Endodermal cell (in vitro differentiated cells): ENCODE measurements at regions not wholly inside any gene's neighbourhood (a gene's known extent, or its start where the extent isn't known, plus 50 kb on each side); places are given as distances from the start of the nearest gene placed in this dataset.
"Not testable (repeated sequence)": the region's sequence is repeated elsewhere in the genome, so short reads cannot be mapped to it uniquely, and the experiment has no call there.

Experiments
- DNase-seq: peaks from one replicate; pipeline ENCODE4 v3.0.0-alpha.2; 2017
- H3K27ac ChIP-seq: 2 replicates; pipeline ENCODE4 v1.5.1; 2013; ENCODE audit warnings: mild to moderate bottlenecking, low read depth, low read length, moderate library complexity
- H3K27me3 ChIP-seq: 2 replicates; pipeline ENCODE4 v1.6.1; 2013; ENCODE audit warnings: mild to moderate bottlenecking, low read length, moderate library complexity; ENCODE audit not compliant: insufficient read depth, control insufficient read depth, poor library complexity, severe bottlenecking
- H3K36me3 ChIP-seq: 2 replicates; pipeline ENCODE4 v1.7.0; 2013; ENCODE audit warnings: mild to moderate bottlenecking, low read length, moderate library complexity; ENCODE audit not compliant: control insufficient read depth, insufficient read depth
- H3K4me1 ChIP-seq: one replicate; pipeline ENCODE4 v1.7.0; 2013; ENCODE audit warnings: low read length; ENCODE audit not compliant: control insufficient read depth, insufficient read depth
- H3K4me3 ChIP-seq: 2 replicates; pipeline ENCODE4 v1.5.1; 2013; ENCODE audit warnings: mild to moderate bottlenecking, low read length, moderate library complexity
- H3K9ac ChIP-seq: 2 replicates; pipeline ENCODE4 v1.6.1; 2013; ENCODE audit warnings: mild to moderate bottlenecking, low read length, moderate library complexity; ENCODE audit not compliant: poor library complexity, severe bottlenecking; ENCODE audit errors: extremely low read depth
- H3K9me3 ChIP-seq: 2 replicates; pipeline ENCODE4 v1.6.1; 2013; ENCODE audit warnings: mild to moderate bottlenecking, low read length, moderate library complexity; ENCODE audit not compliant: control insufficient read depth
- H3K27ac Mint-ChIP-seq: 2 replicates; pipeline ENCODE4 v1.8.0; 2020; ENCODE audit warnings: mixed read lengths
- H3K27me3 Mint-ChIP-seq: 2 replicates; pipeline ENCODE4 v1.8.0; 2021; ENCODE audit warnings: mild to moderate bottlenecking, mixed read lengths; ENCODE audit not compliant: insufficient read depth
- H3K36me3 Mint-ChIP-seq: 2 replicates; pipeline ENCODE4 v1.8.0; 2020; ENCODE audit warnings: low read depth, mixed read lengths
- H3K4me1 Mint-ChIP-seq: 2 replicates; pipeline ENCODE4 v1.8.0; 2020; ENCODE audit warnings: mixed read lengths
- H3K4me3 Mint-ChIP-seq: 2 replicates; pipeline ENCODE4 v1.8.0; 2020; ENCODE audit warnings: mild to moderate bottlenecking, moderate library complexity, mixed read lengths
- H3K9me3 Mint-ChIP-seq: 2 replicates; pipeline ENCODE4 v1.8.0; 2020; ENCODE audit warnings: mild to moderate bottlenecking, mixed read lengths
- CTCF ChIP-seq: fragments of 200-600 bp; sonication (generic); conservative IDR thresholded peaks from 2 replicates; pipeline ENCODE4 v1.5.0; 2021; ENCODE audit warnings: antibody characterized with exemption, mild to moderate bottlenecking
- WGBS, 2 experiments: methylation state at CpG; one replicate each; pipeline versions ENCODE4 v1.1.5 to v1.1.7; 2013; ENCODE audit warnings: missing lambda C conversion rate in 2 of 2, mixed read lengths in 1 of 2; ENCODE audit not compliant: insufficient coverage in 1 of 2, insufficient read length in 1 of 2; 5-methylcytosine and 5-hydroxymethylcytosine counted together

GRCh38 chr18:47701134-47701533, 229.3 kb downstream of the SMAD2 start:
- Histone ChIP-seq H3K4me1 (no peaks in the 10 kb centered on the region), H3K27me3 (peaks cover 10% of the 10 kb centered on the region), H3K27ac (no peak overlapping the region), H3K9me3 (no peaks in the 10 kb centered on the region), H3K4me3 (no peak overlapping the region), H3K9ac (no peak overlapping the region), H3K36me3 (no peaks in the 10 kb centered on the region)
- TF ChIP-seq CTCF = no peak
- H3K4me1 Mint-ChIP-seq = no peaks in the 10 kb centered on the region
- DNase-seq = no peak
- H3K27ac Mint-ChIP-seq = no peak overlapping the region
- 84 to 85% methylated on average over 6 of the region's 6 CpGs for WGBS, 2 experiments
- peaks cover 8% of the 10 kb centered on the region for H3K27me3 Mint-ChIP-seq
- H3K36me3 Mint-ChIP-seq = no peaks in the 10 kb centered on the region
- H3K9me3 Mint-ChIP-seq = no peaks in the 10 kb centered on the region
- H3K4me3 Mint-ChIP-seq = no peak overlapping the region

- peaks cover 10% of the 10 kb centered on the region for H3K27me3 ChIP-seq
- no peak for DNase-seq
- no peak for TF ChIP-seq CTCF
- no peak overlapping the region for H3K27ac Mint-ChIP-seq
- no peaks in the 10 kb centered on the region for H3K9me3 Mint-ChIP-seq
- H3K9me3 ChIP-seq = no peaks in the 10 kb centered on the region
- H3K36me3 ChIP-seq = no peaks in the 10 kb centered on the region
- 77 to 84% methylated on average over 5 to 9 of the region's 9 CpGs for WGBS, 2 experiments
- H3K27me3 Mint-ChIP-seq = peaks cover 12% of the 10 kb centered on the region
- no peak overlapping the region for H3K4me3 Mint-ChIP-seq
- H3K4me1 ChIP-seq = no peaks in the 10 kb centered on the region
- H3K36me3 Mint-ChIP-seq = no peaks in the 10 kb centered on the region
- no peak overlapping the region for H3K4me3 ChIP-seq
- H3K9ac ChIP-seq = no peak overlapping the region
- H3K27ac ChIP-seq = no peak overlapping the region
- peaks cover 3% of the 10 kb centered on the region for H3K4me1 Mint-ChIP-seq
Observed at GRCh38 chr18:47696870-47697269, 233.6 kb downstream of the SMAD2 start.

- Mint-ChIP-seq H3K4me3 (no peak overlapping the region), H3K27me3 (peaks cover 10% of the 10 kb centered on the region), H3K36me3 (no peaks in the 10 kb centered on the region), H3K9me3 (no peaks in the 10 kb centered on the region), H3K4me1 (peaks cover 8% of the 10 kb centered on the region), H3K27ac (no peak overlapping the region)
- no peak for TF ChIP-seq CTCF
- Histone ChIP-seq H3K36me3 (no peaks in the 10 kb centered on the region), H3K9ac (no peak overlapping the region), H3K4me3 (no peak overlapping the region), H3K27ac (no peak overlapping the region), H3K9me3 (no peaks in the 10 kb centered on the region), H3K4me1 (peaks cover 6% of the 10 kb centered on the region), H3K27me3 (no peaks in the 10 kb centered on the region)
- WGBS, 2 experiments = 94 to 97% methylated on average over 4 of the region's 4 CpGs
- no peak for DNase-seq
Observed at GRCh38 chr18:47691611-47692010, 238.8 kb downstream of the SMAD2 start.

GRCh38 chr18:47690778-47691177, 239.7 kb downstream of the SMAD2 start:
- WGBS, 2 experiments = 94 to 100% methylated on average over 2 to 3 of the region's 3 CpGs
- H3K4me1 ChIP-seq, H3K36me3 Mint-ChIP-seq, H3K9me3 Mint-ChIP-seq, H3K27me3 Mint-ChIP-seq, H3K27ac Mint-ChIP-seq, H3K4me1 Mint-ChIP-seq, H3K9ac ChIP-seq, H3K9me3 ChIP-seq, DNase-seq, H3K4me3 Mint-ChIP-seq, H3K36me3 ChIP-seq, H3K27ac ChIP-seq, H3K4me3 ChIP-seq, H3K27me3 ChIP-seq: not testable (repeated sequence)
